ENCODE measurements at regions not wholly inside any gene's neighbourhood (a gene's known extent, or its start where the extent isn't known, plus 50 kb on each side); places are given as distances from the start of the nearest gene placed in this dataset.

- intact Hi-C loops (cut with DNase I), result no loop called here
- Histone ChIP-seq H3K4me1 (no peaks in the 10 kb centered on the region), H3K27me3 (peaks cover 0 to 13% (median 12%) of the 10 kb centered on the region in 7 donors), H3K4me3 (no peak overlapping the region), H3K9me3 (no peaks in the 10 kb centered on the region), H3K27ac (no peak overlapping the region), H3K36me3 (no peaks in the 10 kb centered on the region)
- DNase-seq (no peak), ATAC-seq (no peak)
- WGBS, 2 donors, result 56 to 66% methylated on average over 7 of the region's 7 CpGs
- no peak for TF ChIP-seq CTCF (IDR thresholded peaks at IDR 0.05)
Observed at GRCh38 chr6:19999319-20000191, 162.4 kb downstream of the ID4 start.

- no peak for TF ChIP-seq CTCF (IDR thresholded peaks at IDR 0.05)
- Histone ChIP-seq H3K4me3 (no peak overlapping the region), H3K27me3 (peaks cover 0 to 2% (median 0%) of the 10 kb centered on the region in 7 donors), H3K9me3 (no peaks in the 10 kb centered on the region), H3K27ac (no peak overlapping the region), H3K36me3 (no peaks in the 10 kb centered on the region), H3K4me1 (no peaks in the 10 kb centered on the region)
- ATAC-seq, result no peak
- no peak for DNase-seq
- 72 to 88% methylated on average over 4 of the region's 4 CpGs for WGBS, 2 donors
- intact Hi-C loops (cut with DNase I), result no loop called here
Observed at GRCh38 chr6:20001286-20001685, 164.1 kb downstream of the ID4 start.

DNA sequence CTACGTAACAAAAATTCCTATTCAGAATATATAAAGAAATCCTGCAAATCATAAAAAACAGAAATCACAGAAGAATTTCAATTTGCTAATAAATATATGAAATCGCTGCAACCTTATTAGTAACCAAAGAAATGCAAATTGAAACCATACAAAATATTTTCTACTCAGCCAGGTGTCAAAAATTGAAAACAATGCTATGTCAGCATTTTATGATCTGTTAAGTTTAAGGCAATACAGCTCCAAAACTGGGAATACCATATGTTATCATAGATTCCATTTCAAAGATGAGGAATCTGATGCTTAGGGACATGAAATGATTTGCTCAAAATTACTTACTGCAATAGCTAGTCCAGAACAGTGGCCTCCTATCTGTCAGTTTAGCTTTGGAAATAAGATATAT is 168.9 kb downstream of the ID4 start:
- no peak for TF ChIP-seq CTCF (IDR thresholded peaks at IDR 0.05)
- ATAC-seq, result no peak
- intact Hi-C loops (cut with DNase I), result no loop called here
- no peaks in the 10 kb centered on the region for H3K36me3 ChIP-seq
- no peaks in the 10 kb centered on the region for H3K4me1 ChIP-seq
- H3K27ac ChIP-seq, result no peak overlapping the region
- WGBS, 2 donors, result 91 to 93% methylated on average over 2 of the region's 2 CpGs
- DNase-seq, result no peak
- H3K27me3 ChIP-seq, result peaks cover 0 to 5% (median 0%) of the 10 kb centered on the region in 7 donors
- H3K4me3 ChIP-seq, result no peak overlapping the region
- no peaks in the 10 kb centered on the region for H3K9me3 ChIP-seq

- no peak for DNase-seq
- H3K36me3 ChIP-seq, result no peaks in the 10 kb centered on the region
- no peak for ATAC-seq
- intact Hi-C loops (cut with DNase I), result no loop called here
- H3K27ac ChIP-seq, result no peak overlapping the region
- 12 to 21% methylated on average over 1 of the region's 1 CpG for WGBS, 2 donors
- no peak for TF ChIP-seq CTCF (IDR thresholded peaks at IDR 0.05)
- H3K4me1 ChIP-seq, result no peaks in the 10 kb centered on the region
- H3K27me3 ChIP-seq, result peaks cover 0 to 5% (median 0%) of the 10 kb centered on the region in 7 donors
- H3K4me3 ChIP-seq, result no peak overlapping the region
- H3K9me3 ChIP-seq, result no peaks in the 10 kb centered on the region
Observed at GRCh38 chr6:20008131-20008530, 171.0 kb downstream of the ID4 start.
